D341Med (cell line): ENCODE measurements at regions not wholly inside any gene's neighbourhood (a gene's known extent, or its start where the extent isn't known, plus 50 kb on each side); places are given as distances from the start of the nearest gene placed in this dataset.
"Not testable (repeated sequence)": the region's sequence is repeated elsewhere in the genome, so short reads cannot be mapped to it uniquely, and the experiment has no call there.

Experiments used
- DNase-seq: peaks from one replicate; pipeline ENCODE4 v3.0.0; 2012; ENCODE audit warnings: low spot score

DNA sequence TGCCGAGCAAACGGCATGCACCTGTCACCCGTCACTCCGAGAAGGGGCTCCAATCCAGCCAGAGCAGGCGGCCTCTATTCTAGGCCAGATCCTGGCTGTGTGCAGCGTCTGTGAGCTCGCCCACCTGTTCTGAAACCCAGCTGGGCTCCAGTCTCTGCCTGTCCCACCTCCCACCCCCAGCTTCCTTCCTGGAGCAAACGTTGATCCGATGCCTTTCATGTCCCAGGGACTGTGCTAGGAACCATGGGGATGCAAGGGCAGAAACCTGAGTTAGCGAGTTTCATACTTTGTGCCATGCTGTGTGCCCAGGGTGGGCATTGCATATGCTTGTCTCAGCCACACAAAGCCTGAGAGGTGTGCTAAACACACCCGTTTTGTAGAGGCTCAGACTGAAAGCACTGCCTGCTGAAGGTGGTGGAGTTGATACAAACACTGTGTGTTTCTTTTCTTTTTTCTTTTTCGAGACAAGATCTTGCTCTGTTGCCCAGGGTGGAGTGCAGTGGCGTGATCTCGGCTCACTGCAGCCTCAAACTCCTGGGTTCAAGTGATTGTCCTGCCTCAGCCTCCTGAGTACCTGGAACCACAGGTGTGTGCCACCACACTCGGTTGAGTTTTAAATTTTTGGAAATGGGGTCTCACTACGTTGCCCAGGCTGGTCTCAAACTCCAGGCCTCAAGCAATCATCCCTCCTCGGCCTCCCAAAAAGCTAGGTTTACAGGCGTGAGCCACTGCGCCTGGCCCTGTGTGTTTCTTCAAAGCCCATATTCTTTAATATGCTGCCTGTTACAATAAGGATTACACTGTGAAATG is 84.1 kb upstream of the MED13L start:
- DNase-seq: no peak

DNA sequence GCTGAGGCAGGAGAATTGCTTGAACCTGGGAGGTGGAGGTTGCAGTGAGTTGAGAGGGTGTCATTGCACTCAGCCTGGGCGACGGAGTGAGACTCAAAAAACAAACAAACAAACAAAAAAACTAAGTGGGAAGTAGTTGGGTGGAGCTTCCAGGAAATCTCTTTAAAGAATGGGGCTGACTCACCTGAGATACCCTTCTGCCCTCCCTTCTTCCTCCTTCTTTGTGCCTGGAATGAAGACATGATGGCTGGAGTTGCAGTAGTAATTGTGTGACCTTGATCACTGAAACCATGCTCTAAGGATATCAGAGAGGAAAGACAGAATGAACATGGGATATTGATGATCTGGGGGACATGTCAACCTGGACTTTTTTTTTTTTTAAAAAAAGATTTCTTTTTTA is 87.6 kb upstream of the MED13L start:
- DNase-seq: no peak

DNA sequence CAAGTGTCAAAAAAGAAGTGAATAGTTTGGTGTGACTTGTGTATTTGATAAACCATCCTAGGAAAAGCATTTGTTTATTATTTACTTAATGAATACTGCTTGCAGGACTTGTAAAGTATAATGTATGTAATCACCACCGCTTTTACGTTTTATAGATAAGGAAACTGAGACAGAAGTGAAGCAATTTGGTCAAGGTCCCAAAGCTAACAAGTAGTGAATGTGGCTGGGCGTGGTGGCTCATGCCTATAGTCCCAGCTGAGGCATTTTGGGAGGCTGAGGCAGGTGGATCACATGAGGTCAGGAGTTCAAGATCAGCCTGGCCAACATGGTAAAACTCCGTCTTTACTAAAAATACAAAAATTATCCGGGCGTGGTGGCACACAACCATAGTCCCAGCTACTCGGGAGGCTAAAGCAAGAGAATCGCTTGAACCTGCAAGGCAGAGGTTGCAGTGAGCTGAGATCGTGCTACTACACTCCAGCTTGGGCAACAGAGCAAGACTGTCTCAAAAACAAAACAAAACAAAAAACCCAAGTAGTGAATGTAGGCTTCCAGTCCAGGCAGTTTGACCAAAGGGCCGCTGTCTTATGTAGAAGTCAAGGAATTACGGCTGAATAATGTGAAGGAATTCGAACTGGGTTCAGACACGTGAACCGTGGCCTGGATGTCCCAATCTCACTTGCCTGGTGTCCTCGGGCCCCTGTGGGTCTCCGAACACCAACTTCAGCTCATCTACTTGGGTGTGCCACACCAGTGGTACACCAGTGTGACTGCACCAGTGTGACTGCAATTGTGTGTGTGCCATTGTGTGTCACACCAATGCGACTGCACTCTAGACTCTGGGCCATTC is 88.3 kb upstream of the MED13L start:
- no peak for DNase-seq

DNA sequence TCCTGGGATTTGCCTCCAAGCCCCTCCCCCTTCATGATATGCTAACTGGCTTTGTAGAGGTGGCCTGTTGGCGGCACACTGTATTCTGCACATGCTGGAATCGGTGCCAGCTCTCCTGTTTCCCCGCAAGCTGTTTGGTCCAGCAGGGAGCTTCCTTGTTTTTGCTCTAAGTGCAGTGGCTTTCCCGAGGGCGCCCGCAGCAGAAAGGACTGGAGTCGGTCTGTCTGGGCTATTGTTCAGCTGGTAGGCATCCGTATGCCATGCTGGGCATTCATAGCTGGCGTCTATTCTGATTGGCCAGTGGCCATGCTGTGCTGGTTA is 88.9 kb upstream of the MED13L start:
- DNase-seq: no peak

DNA sequence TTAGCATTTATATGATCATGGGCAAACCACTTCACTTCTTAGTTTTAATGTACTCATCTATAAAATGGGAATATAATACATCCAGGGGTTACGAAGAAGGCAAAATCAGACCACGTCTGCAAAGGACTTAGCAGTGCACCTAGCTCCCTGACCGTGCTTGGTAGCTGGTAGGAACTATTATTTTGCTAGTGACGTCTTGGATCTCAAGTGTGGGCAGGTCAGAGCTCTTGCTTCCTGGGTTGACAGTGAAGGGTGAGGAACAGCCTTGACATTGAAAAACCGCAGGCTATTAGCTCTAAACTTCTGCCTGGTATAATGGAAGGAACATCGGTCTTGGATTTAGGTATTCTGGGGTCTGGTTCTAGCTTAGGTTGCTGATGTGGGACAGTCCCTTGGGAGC is 89.3 kb upstream of the MED13L start:
- no peak for DNase-seq

DNA sequence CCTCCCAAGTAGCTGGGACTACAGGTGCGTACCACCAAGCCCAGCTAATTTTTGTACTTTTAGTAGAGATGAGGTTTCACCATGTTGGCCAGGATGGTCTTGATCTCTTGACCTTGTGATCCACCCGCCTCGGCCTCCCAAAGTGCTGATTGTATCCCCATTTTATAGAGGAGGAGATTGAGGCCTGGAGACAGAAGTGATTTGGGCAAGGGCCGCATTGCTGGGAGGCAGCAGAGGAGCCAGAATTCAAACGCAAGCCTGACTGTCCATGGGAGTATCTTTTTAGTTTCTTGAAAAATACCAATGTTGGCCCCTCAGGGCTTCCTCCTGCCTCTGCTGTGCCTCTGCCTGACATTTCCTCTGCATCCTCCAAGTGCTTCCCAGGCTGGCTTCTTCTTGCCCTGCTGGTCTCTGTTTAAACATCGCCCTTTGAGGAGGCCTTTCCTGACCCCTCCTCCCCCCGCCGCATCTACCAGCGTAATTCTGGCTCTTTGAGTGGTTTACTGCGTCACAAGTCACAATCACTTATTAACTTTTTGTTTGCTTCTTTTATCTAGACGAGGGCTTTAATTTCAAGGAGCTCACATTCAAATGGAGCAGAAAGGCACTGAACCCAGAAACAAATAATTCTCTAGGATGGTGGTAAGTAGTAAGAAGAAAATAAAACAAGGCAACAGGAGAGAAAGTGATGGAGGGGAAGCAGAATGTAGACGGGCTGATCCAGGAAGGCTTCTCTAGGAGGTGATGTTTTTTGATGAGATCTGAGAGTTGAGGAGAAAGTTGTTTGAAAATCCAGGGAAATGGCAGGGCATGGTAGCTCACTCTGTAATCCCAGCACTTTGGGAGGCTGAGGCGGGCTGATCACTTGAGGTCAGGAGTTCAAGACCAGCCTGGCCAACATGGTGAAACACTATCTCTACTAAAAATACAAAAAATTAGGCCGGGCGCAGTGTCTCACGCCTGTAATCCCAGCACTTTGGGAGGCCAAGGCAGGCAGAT is 91.0 kb upstream of the MED13L start:
- DNase-seq: no peak

DNA sequence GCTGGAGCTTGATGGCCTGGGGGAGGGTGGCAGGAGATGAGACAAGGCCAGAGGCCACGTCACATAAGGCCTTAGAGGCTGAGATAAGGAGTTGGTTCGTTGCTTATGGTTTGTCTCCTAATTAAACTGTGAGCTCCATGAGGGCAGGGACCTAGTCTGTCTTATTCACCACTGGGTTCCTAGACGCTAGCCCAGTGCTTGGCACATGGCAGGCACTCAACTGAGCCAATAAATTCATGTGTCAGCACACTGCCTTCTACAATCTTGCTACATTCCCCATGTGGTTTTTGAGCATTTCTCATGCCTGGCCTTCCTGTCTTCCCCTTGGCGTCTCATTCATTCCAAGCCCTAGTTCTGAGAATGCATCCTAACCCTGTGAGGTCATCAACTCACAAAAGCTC is 92.5 kb upstream of the MED13L start:
- no peak for DNase-seq

DNA sequence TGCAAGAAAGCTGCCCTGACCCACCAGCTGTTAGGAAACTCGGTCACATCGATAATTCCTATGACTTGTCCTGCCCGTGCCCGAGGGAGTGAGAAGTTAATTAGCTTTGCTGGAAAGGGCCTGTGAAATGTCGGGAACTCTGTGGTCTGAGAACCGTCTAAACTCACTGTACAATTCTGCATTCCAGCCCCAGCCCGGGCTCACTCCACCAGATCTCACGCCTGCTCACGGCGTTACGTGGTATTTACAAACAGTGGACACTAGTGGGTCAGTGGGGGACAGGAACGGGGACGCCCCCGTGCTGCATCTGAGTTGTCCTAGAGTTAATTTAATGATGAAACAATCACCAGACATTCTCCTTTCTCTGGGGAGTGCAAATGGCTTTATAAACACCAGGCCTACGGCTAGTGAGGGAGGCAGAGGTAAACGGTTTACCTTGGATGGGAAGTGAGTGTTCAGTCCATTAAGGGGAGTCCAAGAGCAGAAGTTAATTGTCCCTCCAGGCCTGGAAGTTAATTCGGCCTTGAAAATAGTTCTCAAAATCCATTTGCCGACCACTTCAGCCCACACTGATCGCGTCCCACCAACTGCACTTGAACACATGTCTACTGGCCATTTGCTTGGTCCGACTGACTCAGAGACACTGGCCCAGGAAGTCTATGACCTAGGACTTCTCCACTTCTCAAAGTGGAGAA is 93.5 kb upstream of the MED13L start:
- DNase-seq: no peak

DNA sequence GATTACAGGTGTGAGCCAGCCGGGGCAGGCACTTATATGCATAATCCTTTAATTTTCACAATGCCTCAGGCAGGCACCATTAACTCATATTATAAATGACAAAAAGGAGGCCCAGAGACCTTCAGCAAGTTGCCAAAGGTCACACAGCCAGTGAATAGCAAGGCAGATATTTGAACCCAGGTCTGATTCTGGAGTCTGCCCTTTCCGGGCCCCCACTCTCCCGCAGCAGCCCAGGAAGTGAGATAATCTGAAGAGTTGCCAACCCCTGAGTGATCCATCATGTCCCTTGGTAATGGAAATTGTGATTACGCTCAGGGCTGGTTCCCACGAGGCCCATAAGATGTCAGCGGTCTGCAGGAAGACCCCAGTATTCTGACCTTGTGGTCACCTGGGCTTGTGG is 95.3 kb upstream of the MED13L start:
- no peak for DNase-seq

DNA sequence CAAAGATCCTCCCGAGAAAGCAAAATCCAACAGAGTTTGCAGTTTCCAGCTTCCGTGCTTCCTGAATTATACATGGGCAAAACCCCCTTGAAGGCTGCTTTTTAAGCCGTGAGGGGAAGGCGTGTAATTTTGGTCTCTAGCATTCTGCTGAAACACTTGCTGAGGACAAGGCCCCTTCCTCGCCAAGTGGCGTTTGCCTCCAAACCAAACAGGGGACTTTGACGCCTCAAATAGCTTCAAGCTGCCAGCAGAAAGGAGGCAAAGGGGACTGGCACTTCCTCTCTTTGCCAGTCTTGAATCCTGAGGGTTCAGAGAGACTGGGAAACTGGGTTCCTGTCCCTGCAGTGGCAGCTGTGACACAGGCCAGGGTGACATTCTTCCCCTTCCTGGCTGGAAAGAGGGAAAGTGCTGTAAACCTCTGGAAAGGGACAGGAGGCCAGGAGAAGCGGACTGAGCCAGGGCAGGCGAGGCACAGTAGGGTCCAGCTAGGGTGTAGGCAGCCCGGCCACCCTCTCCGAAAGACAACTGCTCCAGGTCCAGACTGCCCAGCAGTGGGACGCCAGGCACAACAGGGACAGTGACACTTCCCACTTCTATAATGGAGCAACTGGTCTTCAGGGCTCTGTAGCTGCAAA is 96.2 kb upstream of the MED13L start:
- no peak for DNase-seq

DNA sequence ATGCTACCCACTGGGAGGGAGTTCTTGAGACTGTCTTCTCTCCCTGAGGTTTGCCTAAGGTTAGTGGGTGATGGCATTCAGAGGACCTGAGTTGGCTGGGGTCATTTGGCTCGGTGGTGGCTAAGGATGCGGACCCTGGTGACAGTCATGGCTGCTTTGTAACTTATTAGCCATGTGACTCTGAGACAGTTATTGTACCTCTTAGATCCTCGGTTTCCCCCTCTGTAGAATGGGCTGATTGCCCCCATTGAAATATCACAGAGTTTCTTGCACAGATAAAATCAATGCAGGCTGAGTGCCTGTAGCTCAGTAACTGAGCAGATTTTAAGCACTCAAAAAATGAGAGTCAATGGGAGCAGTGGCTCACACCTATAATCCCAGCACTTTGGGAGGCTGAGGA is 96.7 kb upstream of the MED13L start:
- DNase-seq: no peak

DNA sequence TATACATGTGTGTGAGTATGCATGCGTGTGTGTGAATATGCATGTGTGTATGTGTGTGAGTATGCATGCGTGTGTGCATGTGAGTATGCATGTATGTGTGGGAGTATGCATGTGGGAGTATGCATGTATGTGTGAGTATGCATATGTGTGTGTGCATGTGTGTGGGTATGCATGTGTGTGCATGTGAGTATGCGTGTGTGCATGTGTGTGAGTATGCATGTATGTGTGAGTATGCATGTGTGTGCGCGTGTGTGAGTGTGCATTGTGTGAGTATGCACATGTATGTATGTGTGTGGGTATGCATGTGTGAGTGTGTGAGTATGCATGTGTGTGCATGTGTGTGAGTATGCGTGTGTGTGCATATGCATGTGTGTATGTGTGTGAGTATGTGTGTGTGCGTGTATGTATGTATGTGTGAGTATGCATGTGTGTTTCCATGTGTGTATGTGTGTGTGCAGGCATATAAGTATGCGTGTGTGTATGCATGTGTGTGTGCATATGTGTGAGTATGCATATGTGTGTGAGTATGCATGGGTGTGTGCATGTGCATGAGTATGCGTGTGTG is 97.9 kb upstream of the MED13L start:
- no peak for DNase-seq

DNA sequence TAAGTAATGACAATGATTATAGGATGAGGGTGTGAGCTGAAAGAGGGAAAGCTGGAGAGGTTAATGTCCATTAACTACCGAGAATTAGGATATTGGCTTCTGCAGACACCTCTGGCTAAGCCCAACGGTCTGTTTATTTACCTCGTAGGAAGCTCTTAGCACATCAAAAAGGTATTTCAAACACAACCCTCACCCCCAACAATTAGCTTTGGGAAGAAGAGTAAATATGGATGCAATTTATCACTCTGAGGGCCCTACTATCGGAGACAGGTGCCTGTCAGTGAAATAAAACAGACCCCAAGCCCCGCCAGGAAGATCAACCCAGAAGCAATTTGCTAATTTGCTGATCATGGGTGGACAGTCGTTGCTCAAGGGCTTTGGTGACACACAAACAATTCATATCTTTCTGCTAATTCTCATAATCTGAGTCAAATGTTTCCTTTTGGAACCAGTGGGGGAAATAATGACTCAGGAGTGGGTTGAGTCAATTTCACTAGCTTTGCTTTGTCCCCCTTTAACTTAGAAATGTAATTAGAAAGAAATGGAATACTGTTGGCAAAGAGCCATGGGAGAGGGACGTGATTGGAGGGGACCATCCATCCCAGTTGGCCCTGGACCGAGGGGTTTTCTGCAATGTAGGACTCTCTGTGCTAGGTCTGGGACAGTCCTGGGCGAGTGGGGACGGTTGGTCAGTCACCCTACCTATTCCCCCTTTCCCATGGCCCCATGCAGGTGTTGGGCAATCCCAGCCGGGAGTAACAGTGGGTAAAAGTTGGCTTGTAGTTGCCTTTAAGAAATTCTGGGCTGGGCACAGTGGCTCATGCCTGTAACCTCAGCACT is 99.1 kb upstream of the MED13L start:
- DNase-seq: no peak

DNA sequence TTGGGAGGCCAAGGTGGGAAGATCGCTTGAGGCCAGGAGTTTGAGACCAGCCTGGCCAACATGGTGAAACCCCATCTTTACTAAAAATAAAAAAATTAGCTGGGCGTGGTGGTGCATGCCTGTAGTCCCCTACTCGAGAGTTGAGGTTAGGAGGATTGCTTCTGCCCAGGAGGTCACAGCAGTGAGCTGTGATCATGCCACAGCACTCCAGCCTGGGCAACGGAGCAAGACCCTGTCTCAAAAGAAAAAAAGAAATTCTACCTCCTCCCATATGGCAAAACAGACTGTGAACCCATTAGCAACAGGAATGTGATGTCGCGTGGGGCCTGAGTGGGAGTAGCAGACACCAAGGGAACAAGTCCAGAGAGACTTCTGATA is 99.7 kb upstream of the MED13L start:
- not testable (repeated sequence) for DNase-seq

DNA sequence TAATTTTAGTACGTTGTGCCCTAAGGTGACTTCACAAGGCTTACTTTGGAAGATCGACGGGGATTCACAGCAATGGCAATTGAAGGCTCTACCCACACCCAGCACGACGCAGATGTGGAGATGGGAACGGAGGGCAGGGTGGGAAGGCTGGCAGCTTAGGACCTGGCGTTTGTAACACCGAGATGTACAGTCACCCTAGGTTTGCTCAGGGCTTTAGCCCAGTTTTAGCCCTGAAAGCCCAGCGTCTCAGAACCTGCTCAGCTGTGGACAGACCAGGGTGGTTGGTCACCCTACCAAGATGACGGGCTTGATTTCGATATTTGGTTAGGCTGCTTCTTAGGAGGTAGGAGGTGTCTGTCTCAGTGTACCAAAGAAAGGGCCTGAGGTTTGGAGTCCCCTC is 100.5 kb upstream of the MED13L start:
- no peak for DNase-seq

DNA sequence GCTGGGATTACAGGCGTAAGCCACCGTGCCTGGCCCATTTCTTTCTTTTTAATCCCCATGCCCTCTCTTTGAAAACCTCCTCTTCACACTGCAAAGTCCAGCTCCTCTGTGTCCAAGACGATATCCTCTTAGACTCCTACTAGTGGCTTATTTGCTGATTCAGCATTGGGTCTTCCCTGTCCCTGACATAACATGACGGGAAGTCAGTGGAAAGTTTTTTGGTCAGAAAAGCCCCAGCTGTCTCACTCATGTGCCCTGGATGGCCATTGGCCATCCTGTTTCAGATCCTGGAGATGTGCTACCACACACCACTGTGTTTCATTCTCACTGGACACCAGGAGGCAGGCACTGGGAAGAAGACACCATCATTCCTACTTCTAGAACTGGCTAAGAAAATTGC is 102.6 kb upstream of the MED13L start:
- DNase-seq: no peak

DNA sequence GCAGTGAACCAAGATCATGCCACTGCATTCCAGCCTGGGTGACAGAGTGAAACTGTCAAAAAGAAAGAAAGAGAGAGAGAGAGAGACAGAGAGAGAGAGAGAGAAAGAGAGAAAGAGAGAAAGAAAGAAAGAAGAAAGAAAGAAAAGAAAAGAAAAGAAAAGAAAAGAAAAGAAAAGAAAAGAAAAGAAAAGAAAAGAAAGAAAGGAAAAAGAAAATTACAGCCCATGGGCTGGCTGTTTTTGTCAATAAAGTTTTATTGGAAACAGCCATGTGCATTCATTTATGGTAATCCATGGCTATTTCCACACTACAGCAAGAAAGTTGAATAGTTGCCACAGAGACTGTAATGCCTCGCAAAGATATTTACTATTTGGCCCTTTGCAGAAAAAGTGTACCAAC is 103.2 kb upstream of the MED13L start:
- not testable (repeated sequence) for DNase-seq

DNA sequence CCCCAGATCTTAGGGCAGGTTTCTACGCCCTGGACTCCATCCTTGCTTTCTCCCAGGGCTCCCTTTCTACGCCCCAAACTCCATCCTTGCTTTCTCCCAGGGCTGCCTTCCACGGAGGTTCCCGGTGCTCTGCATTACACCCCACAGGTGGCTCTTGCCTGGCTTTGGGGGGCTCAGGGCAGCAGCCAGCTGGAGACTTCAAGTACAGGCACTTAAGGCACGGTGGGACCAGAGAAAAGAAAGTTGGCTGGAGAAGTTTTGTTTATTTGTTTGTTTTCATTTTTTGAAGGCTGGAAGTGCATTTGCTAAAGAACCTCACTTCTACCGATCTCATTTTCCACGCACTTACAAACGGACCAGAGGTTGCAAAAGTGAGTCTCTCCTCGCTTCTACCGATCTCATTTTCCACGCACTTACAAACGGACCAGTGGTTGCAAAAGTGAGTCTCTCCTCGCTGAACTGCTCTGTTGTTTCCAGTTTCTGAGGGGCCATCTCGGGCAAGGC is 103.8 kb upstream of the MED13L start:
- DNase-seq: no peak

DNA sequence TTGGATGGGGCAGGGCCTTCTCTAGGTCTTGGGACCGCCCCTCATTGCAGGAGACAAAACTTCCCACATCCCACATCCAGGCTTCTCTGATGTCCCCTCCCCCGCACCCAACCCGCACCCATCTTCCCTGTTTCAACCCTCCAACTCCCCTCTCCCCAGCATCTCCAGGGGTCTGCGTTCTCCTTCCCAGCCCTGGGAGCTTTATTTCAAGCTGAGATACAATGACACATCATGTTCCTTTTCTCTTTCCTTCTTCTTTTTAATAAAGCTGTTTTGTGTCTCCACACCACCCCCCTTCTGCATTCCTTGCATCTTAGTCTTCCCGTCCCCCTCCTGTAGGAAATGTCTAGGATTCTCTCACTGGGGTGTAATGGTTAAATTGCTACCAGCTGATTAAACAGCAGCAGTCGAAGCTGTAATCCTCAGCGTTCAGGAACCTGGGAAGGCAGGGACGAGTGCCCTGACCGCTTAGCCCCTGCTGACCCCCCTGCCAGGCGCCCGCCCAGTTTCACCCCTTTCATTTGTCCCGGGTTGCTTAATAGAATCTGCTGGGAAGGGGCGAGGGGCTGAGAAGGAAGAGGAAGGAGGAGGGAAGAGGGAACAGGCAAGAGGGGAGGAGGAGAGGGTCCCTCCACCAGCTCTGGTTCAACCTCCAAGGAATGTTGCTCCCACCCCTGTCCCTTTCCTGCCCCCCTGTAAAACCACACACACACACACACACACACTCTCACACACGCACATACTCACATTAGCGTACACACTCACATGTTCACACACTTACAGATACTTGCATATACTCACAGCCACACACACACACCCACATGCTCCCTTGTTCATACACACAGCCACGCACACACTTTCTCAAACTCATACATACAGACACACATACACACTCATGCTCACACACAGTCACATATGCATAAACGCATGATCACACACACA is 104.5 kb upstream of the MED13L start:
- DNase-seq: no peak
